Thymus (tissue), 11 donors: ENCODE measurements at regions not wholly inside any gene's neighbourhood (a gene's known extent, or its start where the extent isn't known, plus 50 kb on each side); places are given as distances from the start of the nearest gene placed in this dataset.

Experiments used
- DNase-seq, 9 donors: peaks; one replicate each; pipeline ENCODE4 v3.0.0-alpha.2; 2013; ENCODE audit warnings: low spot score in 9 of 9, low read depth in 6 of 9, missing footprints in 1 of 9
- H3K27ac ChIP-seq, 2 donors: one replicate each; pipeline ENCODE4 v1.5.1; 2013; ENCODE audit warnings: control low read depth in 1 of 2, low read depth in 1 of 2, low read length in 1 of 2, mild to moderate bottlenecking in 1 of 2, moderate library complexity in 1 of 2
- H3K27me3 ChIP-seq, 2 donors: one replicate each; pipeline ENCODE4 v1.5.1; 2013; ENCODE audit warnings: low read length in 1 of 2; ENCODE audit not compliant: control insufficient read depth in 2 of 2, insufficient read depth in 1 of 2
- H3K36me3 ChIP-seq, 2 donors: one replicate each; pipeline ENCODE4 v1.5.1; 2013; ENCODE audit warnings: low read length in 1 of 2, mild to moderate bottlenecking in 1 of 2, moderate library complexity in 1 of 2; ENCODE audit not compliant: control insufficient read depth in 2 of 2, insufficient read depth in 2 of 2
- H3K4me1 ChIP-seq, 2 donors: one replicate each; pipeline ENCODE4 v1.5.1; 2013; ENCODE audit warnings: low read length in 2 of 2; ENCODE audit not compliant: control insufficient read depth in 2 of 2, insufficient read depth in 2 of 2
- H3K4me3 ChIP-seq, 2 donors: one replicate each; pipeline ENCODE4 v1.5.1; 2013; ENCODE audit warnings: low read length in 2 of 2, control low read depth in 1 of 2, mild to moderate bottlenecking in 1 of 2
- H3K9me3 ChIP-seq, 2 donors: one replicate each; pipeline ENCODE4 v1.5.1; 2013; ENCODE audit warnings: low read length in 1 of 2, mild to moderate bottlenecking in 1 of 2; ENCODE audit not compliant: control insufficient read depth in 2 of 2, insufficient read depth in 1 of 2
- WGBS: extraction: QIAGEN DNeasy Blood & Tissue Kit; methylation state at CpG from one replicate; pipeline ENCODE4 v1.1.7; 2013; 5-methylcytosine and 5-hydroxymethylcytosine counted together
- donor health status: healthy.

GRCh38 chr12:89951050-89951693 is 242.5 kb upstream of the ATP2B1 start:
- H3K36me3 ChIP-seq: no peaks in the 10 kb centered on the region
- WGBS: 88% methylated on average over 2 of the region's 2 CpGs
- peaks cover 0 to 2% of the 10 kb centered on the region in 2 donors for H3K4me1 ChIP-seq
- no peaks in the 10 kb centered on the region for H3K27me3 ChIP-seq
- DNase-seq: no peak
- H3K27ac ChIP-seq: no peak overlapping the region
- no peaks in the 10 kb centered on the region for H3K9me3 ChIP-seq
- no peak overlapping the region for H3K4me3 ChIP-seq

DNA sequence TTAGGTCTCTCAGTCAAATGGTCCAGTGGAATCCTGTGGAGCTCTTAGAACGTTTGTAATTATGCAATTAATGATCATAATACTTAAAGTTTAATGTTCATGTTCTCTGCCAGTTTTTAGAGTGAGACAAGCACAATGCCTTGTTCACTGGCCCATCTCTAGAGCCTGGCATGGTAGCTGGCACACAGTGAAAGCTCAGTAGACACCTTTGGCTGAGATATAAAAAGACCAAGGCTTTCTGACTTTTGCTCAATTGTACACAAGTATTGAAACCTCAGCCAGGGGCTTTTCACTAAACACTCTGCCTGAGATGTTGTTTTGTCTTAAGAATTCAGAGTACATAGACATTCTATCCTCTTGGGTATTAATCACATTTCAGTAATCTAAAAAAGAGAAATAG is 241.8 kb upstream of the ATP2B1 start:
- H3K27ac ChIP-seq: no peak overlapping the region
- DNase-seq: no peak
- no peaks in the 10 kb centered on the region for H3K36me3 ChIP-seq
- peaks cover 0 to 2% of the 10 kb centered on the region in 2 donors for H3K4me1 ChIP-seq
- H3K4me3 ChIP-seq: no peak overlapping the region
- WGBS: 79% methylated on average over 1 of the region's 1 CpG
- H3K27me3 ChIP-seq: no peaks in the 10 kb centered on the region
- H3K9me3 ChIP-seq: no peaks in the 10 kb centered on the region

GRCh38 chr12:89949457-89950195 is 241.0 kb upstream of the ATP2B1 start:
- Histone ChIP-seq H3K36me3 (no peaks in the 10 kb centered on the region), H3K4me3 (no peak overlapping the region), H3K4me1 (peaks cover 0 to 2% of the 10 kb centered on the region in 2 donors), H3K27me3 (no peaks in the 10 kb centered on the region), H3K9me3 (no peaks in the 10 kb centered on the region), H3K27ac (no peak overlapping the region)
- peak in 8 of 9 donors; percentile 21 to 79 (median 35) for DNase-seq
- WGBS: 33% methylated on average over 4 of the region's 4 CpGs

- Histone ChIP-seq H3K36me3 (no peaks in the 10 kb centered on the region), H3K4me3 (no peak overlapping the region), H3K27ac (no peak overlapping the region), H3K9me3 (no peaks in the 10 kb centered on the region), H3K4me1 (peaks cover 0 to 2% of the 10 kb centered on the region in 2 donors), H3K27me3 (no peaks in the 10 kb centered on the region)
- no peak for DNase-seq
- WGBS: 99% methylated on average over 1 of the region's 1 CpG
These were observed 239.9 kb upstream of the ATP2B1 start for GRCh38 chr12:89948271-89949175.

DNA sequence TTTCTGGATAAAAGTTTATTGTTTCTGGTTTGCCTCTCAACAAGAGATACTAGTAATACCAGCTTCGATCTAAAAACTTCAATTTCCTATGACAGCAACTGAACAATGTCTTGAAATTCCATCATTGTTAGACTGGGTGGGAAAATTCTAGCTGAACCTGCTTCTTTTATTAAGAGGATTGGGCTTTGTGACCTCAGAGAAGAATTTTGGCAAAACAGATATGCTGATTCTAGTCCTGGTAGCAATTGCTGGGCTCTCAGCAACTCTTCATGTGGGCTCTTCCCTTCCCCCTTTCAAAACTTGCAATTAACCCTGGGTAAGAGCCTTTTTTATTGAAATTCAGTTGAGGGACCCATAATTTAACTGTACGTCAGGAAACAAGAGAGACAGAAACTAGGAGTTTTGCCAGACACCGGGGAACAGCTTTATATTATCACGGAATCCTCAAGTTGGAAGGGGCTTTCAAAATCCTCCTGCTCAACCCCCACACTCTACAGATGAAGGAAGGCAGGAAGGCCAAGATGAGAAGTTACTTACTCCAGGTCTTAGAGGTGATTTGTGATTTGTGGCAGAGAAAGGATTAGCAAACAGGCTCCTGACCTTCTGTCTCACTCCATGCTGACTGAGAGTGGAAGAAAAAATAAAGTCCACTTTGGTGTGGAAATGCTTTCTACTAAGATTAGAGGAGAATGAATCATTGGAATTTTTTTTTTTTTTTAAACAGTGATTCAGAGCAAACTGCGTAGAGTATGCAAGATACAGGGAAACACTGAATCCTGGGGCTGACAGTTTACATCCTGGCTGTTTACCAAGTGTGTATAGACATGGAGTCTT is 239.0 kb upstream of the ATP2B1 start:
- Histone ChIP-seq H3K36me3 (no peaks in the 10 kb centered on the region), H3K27ac (no peak overlapping the region), H3K9me3 (no peaks in the 10 kb centered on the region), H3K27me3 (no peaks in the 10 kb centered on the region), H3K4me3 (no peak overlapping the region), H3K4me1 (peaks cover 0 to 2% of the 10 kb centered on the region in 2 donors)
- WGBS: 71% methylated on average over 5 of the region's 5 CpGs
- DNase-seq: no peak

GRCh38 chr12:89946518-89947135 is 238.0 kb upstream of the ATP2B1 start:
- 89% methylated on average over 6 of the region's 6 CpGs for WGBS
- H3K27ac ChIP-seq: no peak overlapping the region
- no peaks in the 10 kb centered on the region for H3K9me3 ChIP-seq
- H3K4me3 ChIP-seq: no peak overlapping the region
- no peaks in the 10 kb centered on the region for H3K36me3 ChIP-seq
- DNase-seq: no peak
- H3K27me3 ChIP-seq: no peaks in the 10 kb centered on the region
- peaks cover 0 to 2% of the 10 kb centered on the region in 2 donors for H3K4me1 ChIP-seq

GRCh38 chr12:89945123-89945522 is 236.5 kb upstream of the ATP2B1 start:
- H3K4me3 ChIP-seq: no peak overlapping the region
- no peaks in the 10 kb centered on the region for H3K27me3 ChIP-seq
- H3K27ac ChIP-seq: no peak overlapping the region
- peaks cover 0 to 2% of the 10 kb centered on the region in 2 donors for H3K4me1 ChIP-seq
- H3K9me3 ChIP-seq: no peaks in the 10 kb centered on the region
- no peak for DNase-seq
- no peaks in the 10 kb centered on the region for H3K36me3 ChIP-seq

- Histone ChIP-seq H3K4me3 (no peak overlapping the region), H3K4me1 (no peaks in the 10 kb centered on the region), H3K36me3 (no peaks in the 10 kb centered on the region), H3K27me3 (no peaks in the 10 kb centered on the region), H3K27ac (no peak overlapping the region), H3K9me3 (no peaks in the 10 kb centered on the region)
- no peak for DNase-seq
These were observed 234.8 kb upstream of the ATP2B1 start for GRCh38 chr12:89943463-89943862.
